HG03108 (cell line): ENCODE measurements at regions not wholly inside any gene's neighbourhood (a gene's known extent, or its start where the extent isn't known, plus 50 kb on each side); places are given as distances from the start of the nearest gene placed in this dataset.

Experiments used
- ATAC-seq: cut with Tn5 transposase; IDR thresholded peaks from one replicate; pipeline ENCODE4 v1.9.1; 2021; ENCODE audit warnings: moderate library complexity; ENCODE audit not compliant: unreplicated experiment

DNA sequence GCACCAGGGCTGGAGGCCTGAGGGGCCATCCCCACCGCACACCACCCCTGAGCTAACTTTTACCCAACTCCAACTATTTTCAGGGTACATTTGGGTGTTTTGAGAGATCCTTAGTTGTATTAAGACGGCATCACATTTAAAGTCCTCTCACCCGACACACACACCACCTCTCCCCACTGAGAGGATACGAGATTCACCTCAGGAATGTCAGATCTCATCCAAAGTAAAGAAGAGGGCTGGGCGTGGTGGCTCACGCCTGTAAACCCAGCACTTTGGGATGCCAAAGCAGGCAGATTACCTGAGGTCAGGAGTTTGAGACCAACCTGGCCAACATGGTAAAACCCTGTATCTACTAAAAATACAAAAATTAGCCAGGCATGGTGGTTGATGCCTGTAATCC, 88.4 kb downstream of the RBFOX3 start:
- no peak for ATAC-seq

DNA sequence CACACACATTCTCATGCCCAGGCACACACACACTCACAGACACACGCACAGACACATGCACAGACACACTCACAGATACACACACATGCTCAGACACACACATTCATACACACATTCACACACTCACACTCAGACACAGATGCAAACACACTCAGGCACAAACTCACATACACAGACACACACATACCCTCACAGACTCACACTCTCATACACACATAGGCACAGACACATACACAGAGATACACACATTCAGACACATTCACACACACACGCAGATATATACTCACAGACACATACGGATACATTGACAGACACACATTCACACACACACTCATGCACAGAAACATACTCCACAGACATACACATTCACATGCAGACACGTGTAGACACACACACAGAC, 89.6 kb downstream of the RBFOX3 start:
- ATAC-seq: no peak

- ATAC-seq: no peak
Observed at GRCh38 chr17:79520167-79521165, 90.4 kb downstream of the RBFOX3 start.

DNA sequence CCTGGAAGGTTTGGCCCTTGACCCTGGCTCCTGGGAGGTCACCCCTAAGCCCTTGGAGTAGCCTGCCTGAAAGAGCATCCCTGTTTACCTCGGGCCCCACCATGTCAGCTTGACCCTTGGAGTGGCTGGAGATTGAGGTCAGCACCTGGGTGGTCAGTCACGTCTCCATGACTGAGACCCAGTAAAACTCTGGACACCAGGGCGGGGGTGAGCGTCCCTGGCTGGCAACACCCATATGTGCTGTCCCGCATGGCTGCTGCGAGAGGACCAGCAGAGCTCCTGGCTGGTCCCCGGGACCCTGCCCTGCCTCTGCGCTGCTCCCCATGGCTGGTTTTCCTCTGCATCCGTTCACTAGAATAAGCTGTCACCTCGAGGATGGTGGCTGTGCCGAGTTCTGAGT, 91.2 kb downstream of the RBFOX3 start:
- ATAC-seq: no peak

- ATAC-seq: no peak
Observed at GRCh38 chr17:79518585-79519523, 92.0 kb downstream of the RBFOX3 start.

GRCh38 chr17:79517827-79518584, 92.8 kb downstream of the RBFOX3 start:
- ATAC-seq: no peak

DNA sequence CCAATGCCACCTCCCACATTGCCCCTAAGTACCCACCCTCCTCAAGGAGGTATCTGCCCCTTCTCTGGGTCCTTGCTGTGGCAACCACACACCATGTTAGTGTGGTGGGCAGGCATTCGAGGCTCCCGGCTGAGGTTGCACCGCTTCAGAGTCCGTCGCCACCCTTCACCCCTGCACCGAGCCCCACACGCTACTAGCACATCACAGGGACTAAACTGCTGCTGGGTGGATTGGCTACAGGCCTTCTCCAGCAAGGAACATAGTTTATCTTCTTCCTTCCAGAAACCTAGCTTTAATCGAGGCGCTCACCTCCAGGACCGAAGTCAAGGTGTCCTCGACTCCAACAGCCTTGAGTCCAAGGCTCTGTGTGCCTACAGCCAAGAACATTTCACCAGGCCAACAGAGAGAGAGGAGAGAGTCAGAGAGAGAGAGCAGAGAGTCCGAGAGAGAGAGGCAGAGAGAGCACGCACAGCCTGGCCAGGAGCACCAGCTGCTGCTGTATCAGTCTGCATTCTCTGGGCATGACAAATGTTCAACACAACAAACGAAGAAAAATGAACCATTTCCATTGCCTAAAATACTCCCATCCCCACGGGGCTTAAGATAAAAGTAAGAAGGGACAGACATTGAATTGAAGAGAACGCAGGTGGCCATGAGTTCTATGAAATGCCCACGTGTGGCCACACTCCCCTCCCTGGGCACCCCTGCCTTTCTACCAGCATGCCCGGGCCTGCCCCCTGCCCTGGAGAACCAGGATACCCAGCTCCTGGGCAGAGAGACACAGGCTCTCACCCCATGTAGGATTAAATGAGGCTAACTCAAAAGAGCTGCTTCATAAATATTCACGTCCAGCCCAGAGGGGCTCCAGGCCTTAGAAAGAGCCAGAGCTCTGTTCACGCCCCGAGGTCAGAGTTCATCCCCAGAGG, 94.9 kb downstream of the RBFOX3 start:
- ATAC-seq: no peak

GRCh38 chr17:79515110-79515509, 95.7 kb downstream of the RBFOX3 start:
- no peak for ATAC-seq

DNA sequence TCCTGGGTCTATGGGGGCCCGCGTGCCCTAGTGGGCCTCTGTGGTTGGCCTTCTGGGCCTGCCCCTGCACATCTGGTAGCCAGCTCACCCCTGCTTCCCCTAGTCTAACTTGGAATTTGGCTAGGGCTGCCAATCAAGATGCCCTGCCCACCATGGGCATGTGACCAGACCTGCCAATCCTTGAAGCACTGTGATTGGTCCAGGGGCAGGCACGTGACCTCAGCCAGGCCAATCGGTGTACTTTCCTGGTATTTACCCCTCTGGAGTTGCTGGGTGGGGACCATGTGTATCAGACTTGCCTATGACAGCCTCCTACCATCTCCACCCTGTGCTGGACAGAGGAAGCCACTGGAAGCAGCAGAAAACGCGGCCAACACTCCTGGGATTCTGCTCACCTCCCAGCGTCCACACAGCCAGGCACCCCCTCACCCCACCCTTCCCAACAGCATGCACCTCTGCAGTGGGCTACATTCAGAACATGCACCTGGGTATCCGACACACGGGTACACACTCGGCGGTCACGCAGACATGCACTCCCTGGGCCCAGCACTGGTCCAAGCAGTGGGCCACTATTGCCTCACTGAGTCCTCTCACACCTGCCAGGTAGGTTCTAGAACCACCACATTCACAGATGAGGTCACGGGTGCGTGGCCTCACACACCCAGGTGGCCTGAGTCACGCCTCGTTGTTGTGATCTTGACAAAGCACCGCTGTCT, 96.9 kb downstream of the RBFOX3 start:
- no peak for ATAC-seq

- no peak for ATAC-seq
Observed at GRCh38 chr17:79513206-79513605, 97.6 kb downstream of the RBFOX3 start.

DNA sequence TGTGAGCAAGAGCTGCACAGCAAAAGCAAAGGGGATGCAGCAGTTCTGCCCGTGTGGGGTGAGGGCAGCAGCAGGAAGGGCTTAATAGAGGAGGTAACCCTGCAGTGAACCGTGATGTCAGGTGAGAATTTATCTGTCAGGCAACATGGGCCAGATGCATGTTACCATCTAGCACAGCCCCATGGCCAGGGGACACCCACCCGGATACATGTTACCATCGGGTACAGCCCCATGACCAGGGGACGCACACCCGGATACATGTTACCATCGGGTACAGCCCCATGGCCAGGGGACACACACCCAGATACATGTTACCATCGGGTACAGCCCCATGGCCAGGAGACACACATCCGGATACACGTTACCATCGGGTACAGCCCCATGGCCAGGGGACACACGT, 99.4 kb downstream of the RBFOX3 start:
- no peak for ATAC-seq

- ATAC-seq: no peak
Observed at GRCh38 chr17:79510071-79510470, 100.8 kb downstream of the RBFOX3 start.

DNA sequence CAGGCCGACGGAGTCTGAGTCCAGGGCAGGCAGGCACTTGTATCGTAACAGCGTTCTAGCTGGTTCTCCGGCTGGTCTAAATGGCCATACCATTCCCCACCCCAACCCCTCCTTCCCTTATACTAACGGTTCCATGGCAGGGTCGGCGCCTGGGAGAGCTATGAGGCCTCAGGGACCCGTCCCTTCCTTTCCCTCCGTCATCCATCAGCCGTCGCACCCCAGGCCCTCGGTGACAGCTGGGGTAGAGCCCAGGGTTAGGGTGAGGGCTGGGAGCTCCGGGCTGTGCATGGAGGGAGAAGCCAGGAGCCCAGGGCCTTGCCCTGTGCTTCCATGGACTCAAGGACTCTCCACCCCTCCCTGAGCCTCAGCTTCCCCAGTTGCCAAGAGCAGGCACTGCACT, 101.4 kb downstream of the RBFOX3 start:
- ATAC-seq: no peak

DNA sequence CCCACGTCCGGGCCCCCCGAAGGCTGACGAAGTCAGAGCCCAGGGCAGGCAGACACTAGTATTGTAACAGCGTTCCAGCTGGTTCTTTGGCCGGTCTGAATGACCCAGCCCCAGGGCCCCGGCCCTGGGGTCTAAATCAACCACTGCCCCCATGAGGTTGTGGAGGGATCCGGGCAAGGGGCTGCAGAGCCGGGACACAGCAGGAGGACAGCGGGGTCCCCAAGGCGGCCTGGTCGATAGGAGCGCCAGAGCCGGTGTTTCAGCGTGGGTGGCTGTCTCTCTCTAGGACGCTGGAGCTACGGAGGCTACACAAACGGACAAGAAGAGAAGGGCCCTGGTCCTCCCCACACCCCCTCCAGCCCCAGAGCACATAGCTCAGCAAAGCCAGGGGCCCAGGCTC, 101.8 kb downstream of the RBFOX3 start:
- ATAC-seq: no peak

DNA sequence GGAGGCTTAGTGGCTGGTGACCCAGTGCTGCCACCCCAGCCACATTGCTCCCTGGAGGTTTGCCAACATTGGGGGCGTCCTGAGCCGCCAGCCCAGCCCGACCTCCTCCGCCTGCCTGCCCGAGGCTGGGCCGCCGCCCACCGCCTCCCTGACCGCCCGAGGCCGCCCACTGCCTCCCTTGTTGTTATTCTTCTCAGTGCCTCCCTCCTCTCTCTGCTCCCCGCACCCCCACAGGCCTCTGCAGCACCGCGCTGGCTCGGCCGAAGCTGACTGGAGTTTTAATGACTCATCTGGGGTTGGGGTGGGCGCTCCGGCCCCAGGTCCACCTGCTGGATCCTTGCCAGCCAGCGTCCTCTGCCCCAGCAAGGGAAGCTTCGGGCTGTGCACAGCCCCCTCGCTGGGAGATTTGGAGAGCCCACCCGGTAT, 102.5 kb downstream of the RBFOX3 start:
- ATAC-seq: no peak

GRCh38 chr17:79506955-79507354, 103.9 kb downstream of the RBFOX3 start:
- no peak for ATAC-seq

DNA sequence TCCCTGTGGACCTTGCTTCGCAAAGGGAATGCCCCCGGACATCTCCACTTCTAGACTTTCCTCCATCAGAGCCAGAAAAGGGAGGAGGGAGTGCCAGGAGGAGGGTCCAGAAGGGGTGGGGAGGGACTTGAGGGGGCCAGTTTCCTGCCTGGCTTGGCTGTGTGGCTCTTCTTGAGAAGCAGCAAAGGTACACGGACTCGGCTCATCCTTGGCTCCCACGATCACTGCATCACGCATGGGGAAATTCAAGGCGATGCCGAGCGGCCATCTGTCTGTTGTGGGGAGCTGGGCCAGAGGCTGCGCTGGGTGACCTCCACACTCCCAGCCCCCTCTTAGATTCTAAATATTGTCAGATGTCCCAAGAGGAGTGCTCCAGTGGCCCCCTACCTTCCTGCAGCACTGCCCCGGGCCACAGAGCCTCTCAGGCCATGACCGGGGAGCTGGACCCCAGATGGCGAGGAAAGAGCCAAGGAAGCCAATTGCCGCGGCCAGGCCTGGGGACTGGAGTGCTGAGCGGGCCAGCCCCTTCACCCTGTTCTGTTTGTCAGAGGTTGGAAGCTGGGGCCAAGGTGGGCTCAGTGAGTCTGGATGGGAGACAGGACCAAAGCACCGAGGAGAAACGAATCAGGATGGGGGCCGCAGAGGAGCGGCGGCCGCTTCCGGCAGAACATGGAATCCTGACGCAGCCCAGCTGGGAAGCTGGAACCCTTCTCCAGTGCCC, 104.5 kb downstream of the RBFOX3 start:
- ATAC-seq: no peak

DNA sequence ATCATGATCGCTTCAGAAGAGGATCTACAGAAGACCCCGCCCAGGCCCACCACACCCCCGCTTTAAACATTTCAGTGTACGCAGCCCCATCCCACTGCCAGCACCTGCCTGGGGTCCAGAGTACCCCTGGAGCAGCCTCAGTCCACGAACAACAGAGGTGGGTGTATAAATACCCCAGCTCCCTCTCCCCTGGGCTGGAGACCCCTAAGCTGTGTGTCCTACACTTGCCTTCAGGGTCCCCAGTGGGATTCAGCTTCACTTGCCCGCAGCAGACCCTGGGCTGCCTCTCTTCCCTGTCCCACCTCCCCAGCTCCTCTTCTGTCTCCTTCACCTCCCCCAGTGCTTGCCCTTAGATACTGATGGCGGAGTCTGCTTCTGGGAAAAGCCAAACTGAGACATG, 105.7 kb downstream of the RBFOX3 start:
- no peak for ATAC-seq
